OCI-LY1 (cell line): ENCODE measurements at regions not wholly inside any gene's neighbourhood (a gene's known extent, or its start where the extent isn't known, plus 50 kb on each side); places are given as distances from the start of the nearest gene placed in this dataset.

Experiments used
- H2AFZ ChIP-seq: fragments of 200-600 bp; sonication (generic), shearing (Covaris generic); 2 replicates; pipeline ENCODE4 v1.6.0; 2014; ENCODE audit warnings: antibody characterized with exemption, mild to moderate bottlenecking, low read length
- H3F3A ChIP-seq: fragments of 200-600 bp; sonication (generic), shearing (Covaris generic); 2 replicates; pipeline ENCODE4 v1.6.0; 2014; ENCODE audit warnings: mild to moderate bottlenecking, antibody characterized with exemption, low read length, moderate library complexity; ENCODE audit not compliant: insufficient read depth
- H3K27ac ChIP-seq: fragments of 200-600 bp; sonication (generic); 2 replicates; pipeline ENCODE4 v1.5.1; 2014; ENCODE audit warnings: low read length, mixed run types, mild to moderate bottlenecking, low read depth; ENCODE audit not compliant: poor library complexity, severe bottlenecking
- H3K27me3 ChIP-seq: fragments of 200-600 bp; sonication (generic); 2 replicates; pipeline ENCODE4 v1.6.0; 2014; ENCODE audit warnings: antibody characterized with exemption, mild to moderate bottlenecking, low read length, moderate library complexity; ENCODE audit not compliant: insufficient read depth
- H3K36me3 ChIP-seq: fragments of 200-600 bp; sonication (generic); 2 replicates; pipeline ENCODE4 v1.6.1; 2014; ENCODE audit warnings: mild to moderate bottlenecking, antibody characterized with exemption, low read length, moderate library complexity, mixed read lengths; ENCODE audit not compliant: insufficient read depth
- H3K4me1 ChIP-seq: fragments of 200-600 bp; sonication (generic); 2 replicates; pipeline ENCODE4 v1.5.1; 2014; ENCODE audit warnings: mild to moderate bottlenecking, low read length, moderate library complexity; ENCODE audit not compliant: insufficient read depth, severe bottlenecking
- H3K4me2 ChIP-seq: fragments of 200-600 bp; sonication (generic), shearing (Covaris generic); 2 replicates; pipeline ENCODE4 v1.6.1; 2014; ENCODE audit warnings: low read length
- H3K4me3 ChIP-seq: fragments of 200-600 bp; sonication (generic); 2 replicates; pipeline ENCODE4 v1.5.1; 2014; ENCODE audit warnings: low read length, low read depth, mild to moderate bottlenecking, mixed read lengths; ENCODE audit not compliant: poor library complexity, severe bottlenecking
- H3K79me2 ChIP-seq: fragments of 200-600 bp; shearing (Covaris generic); 2 replicates; pipeline ENCODE4 v1.6.1; 2016; ENCODE audit warnings: mixed run types, low read length, mixed read lengths; ENCODE audit not compliant: insufficient read depth
- H3K9ac ChIP-seq: fragments of 200-600 bp; sonication (generic), shearing (Covaris generic); 2 replicates; pipeline ENCODE4 v1.6.1; 2014; ENCODE audit warnings: mild to moderate bottlenecking, low read length, mixed read lengths
- H3K9me2 ChIP-seq: fragments of 200-600 bp; sonication (generic), shearing (Covaris generic); 2 replicates; pipeline ENCODE4 v1.6.1; 2014; ENCODE audit warnings: low read depth, mild to moderate bottlenecking, low read length, mixed read lengths
- H3K9me3 ChIP-seq: fragments of 200-600 bp; shearing (Covaris generic); 2 replicates; pipeline ENCODE4 v1.6.1; 2014; ENCODE audit warnings: low read length, mixed read lengths
- H4K20me1 ChIP-seq: fragments of 200-600 bp; sonication (generic), shearing (Covaris generic); 2 replicates; pipeline ENCODE4 v1.6.0; 2016; ENCODE audit warnings: mild to moderate bottlenecking, low read length; ENCODE audit not compliant: insufficient read depth
- EZH2 ChIP-seq: fragments of 200-600 bp; sonication (generic), shearing (Covaris generic); IDR thresholded peaks from 2 replicates; pipeline ENCODE4 v1.8.0; 2017; ENCODE audit warnings: borderline replicate concordance, mixed run types, mild to moderate bottlenecking, antibody characterized with exemption, low read length, moderate library complexity, mixed read lengths
- TF ChIP-seq, protein P1 (sequence below): fragments of 200-600 bp; sonication (generic), shearing (Covaris generic); IDR thresholded peaks from 2 replicates; pipeline ENCODE4 v1.5.1; 2017; ENCODE audit warnings: mild to moderate bottlenecking, antibody characterized with exemption, low read length, moderate library complexity, mixed read lengths

DNA sequence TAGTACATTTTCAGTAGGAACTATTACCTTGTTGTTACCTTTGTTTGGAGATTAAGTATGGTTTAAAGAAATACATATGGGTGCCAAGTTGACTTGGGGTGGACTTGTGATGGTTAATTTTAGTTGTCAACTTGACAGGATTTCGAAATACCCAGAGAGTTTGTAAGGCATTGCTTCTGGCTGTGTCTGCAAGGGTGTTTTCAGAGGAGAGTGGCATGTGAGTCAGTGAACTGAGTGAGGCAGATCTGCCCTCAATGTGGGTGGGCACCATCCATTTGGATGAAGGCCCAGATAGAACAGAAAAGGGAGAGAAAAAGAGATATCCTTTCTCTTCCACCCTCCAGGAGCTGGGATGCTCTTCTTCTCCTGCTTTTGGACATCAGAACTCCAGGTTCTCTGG, 315.5 kb downstream of the GPATCH2 start:
- Histone ChIP-seq H3K9me3 (no peaks in the 10 kb centered on the region), H3K27ac (no peak overlapping the region), H3K9ac (no peak overlapping the region), H3K27me3 (no peaks in the 10 kb centered on the region), H4K20me1 (no peaks in the 10 kb centered on the region), H3K4me2 (no peak overlapping the region), H2AFZ (no peak overlapping the region), H3K4me3 (no peak overlapping the region), H3K4me1 (no peaks in the 10 kb centered on the region), H3K36me3 (no peaks in the 10 kb centered on the region), H3K79me2 (no peaks in the 10 kb centered on the region), H3F3A (no peaks in the 10 kb centered on the region), H3K9me2 (no peaks in the 10 kb centered on the region)
- TF ChIP-seq, protein P1, sequence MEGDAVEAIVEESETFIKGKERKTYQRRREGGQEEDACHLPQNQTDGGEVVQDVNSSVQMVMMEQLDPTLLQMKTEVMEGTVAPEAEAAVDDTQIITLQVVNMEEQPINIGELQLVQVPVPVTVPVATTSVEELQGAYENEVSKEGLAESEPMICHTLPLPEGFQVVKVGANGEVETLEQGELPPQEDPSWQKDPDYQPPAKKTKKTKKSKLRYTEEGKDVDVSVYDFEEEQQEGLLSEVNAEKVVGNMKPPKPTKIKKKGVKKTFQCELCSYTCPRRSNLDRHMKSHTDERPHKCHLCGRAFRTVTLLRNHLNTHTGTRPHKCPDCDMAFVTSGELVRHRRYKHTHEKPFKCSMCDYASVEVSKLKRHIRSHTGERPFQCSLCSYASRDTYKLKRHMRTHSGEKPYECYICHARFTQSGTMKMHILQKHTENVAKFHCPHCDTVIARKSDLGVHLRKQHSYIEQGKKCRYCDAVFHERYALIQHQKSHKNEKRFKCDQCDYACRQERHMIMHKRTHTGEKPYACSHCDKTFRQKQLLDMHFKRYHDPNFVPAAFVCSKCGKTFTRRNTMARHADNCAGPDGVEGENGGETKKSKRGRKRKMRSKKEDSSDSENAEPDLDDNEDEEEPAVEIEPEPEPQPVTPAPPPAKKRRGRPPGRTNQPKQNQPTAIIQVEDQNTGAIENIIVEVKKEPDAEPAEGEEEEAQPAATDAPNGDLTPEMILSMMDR, result no peak
- TF ChIP-seq EZH2, result no peak

- no peak for TF ChIP-seq EZH2
- TF ChIP-seq, protein P1, result no peak
- no peaks in the 10 kb centered on the region for H3K9me2 ChIP-seq
- H3K9ac ChIP-seq, result no peak overlapping the region
- H3K27ac ChIP-seq, result no peak overlapping the region
- H3K36me3 ChIP-seq, result no peaks in the 10 kb centered on the region
- no peaks in the 10 kb centered on the region for H4K20me1 ChIP-seq
- H3K79me2 ChIP-seq, result no peaks in the 10 kb centered on the region
- H3K9me3 ChIP-seq, result no peaks in the 10 kb centered on the region
- no peak overlapping the region for H3K4me3 ChIP-seq
- H3K4me2 ChIP-seq, result no peak overlapping the region
- H2AFZ ChIP-seq, result no peak overlapping the region
- H3K27me3 ChIP-seq, result no peaks in the 10 kb centered on the region
- H3K4me1 ChIP-seq, result no peaks in the 10 kb centered on the region
- H3F3A ChIP-seq, result no peaks in the 10 kb centered on the region
Measured at GRCh38 chr1:217313096-217313495, 317.8 kb downstream of the GPATCH2 start.

- H3K36me3 ChIP-seq, result no peaks in the 10 kb centered on the region
- no peaks in the 10 kb centered on the region for H3F3A ChIP-seq
- no peaks in the 10 kb centered on the region for H3K79me2 ChIP-seq
- no peak overlapping the region for H3K27ac ChIP-seq
- H3K4me3 ChIP-seq, result no peak overlapping the region
- H3K27me3 ChIP-seq, result no peaks in the 10 kb centered on the region
- no peak overlapping the region for H2AFZ ChIP-seq
- no peaks in the 10 kb centered on the region for H3K4me1 ChIP-seq
- TF ChIP-seq EZH2, result no peak
- TF ChIP-seq, protein P1, result peak; percentile 29; the same call in 1 of the 2 replicates
- H3K4me2 ChIP-seq, result no peak overlapping the region
- H3K9ac ChIP-seq, result no peak overlapping the region
- no peaks in the 10 kb centered on the region for H3K9me2 ChIP-seq
- H3K9me3 ChIP-seq, result no peaks in the 10 kb centered on the region
- H4K20me1 ChIP-seq, result no peaks in the 10 kb centered on the region
Measured at GRCh38 chr1:217311766-217312165, 319.1 kb downstream of the GPATCH2 start.
